ENCODE measurements at regions not wholly inside any gene's neighbourhood (a gene's known extent, or its start where the extent isn't known, plus 50 kb on each side); places are given as distances from the start of the nearest gene placed in this dataset.

DNA sequence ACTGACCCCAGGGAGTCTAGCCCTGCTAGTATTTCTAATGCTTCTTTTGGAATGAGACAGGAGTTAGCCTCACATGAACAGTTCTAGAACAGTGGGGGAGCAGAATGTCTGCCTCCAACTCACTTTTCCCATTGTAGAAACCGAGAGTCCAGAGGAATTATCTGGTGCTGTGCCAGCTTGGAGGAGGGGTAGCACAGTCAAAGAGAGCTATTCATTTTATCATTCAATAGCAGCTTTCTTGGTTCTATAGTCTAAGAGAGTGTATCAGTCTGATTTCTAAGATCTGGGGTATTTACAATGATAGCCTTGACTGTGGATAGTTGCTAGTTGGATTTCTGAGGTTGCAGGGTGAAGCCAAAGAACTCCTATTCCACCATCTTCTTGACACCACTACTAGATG lies 448.2 kb downstream of the RFPL4B start:
- H3K9me3 Mint-ChIP-seq: peaks cover 5% of the 10 kb centered on the region; the same call in 1 of the 2 replicates
- peaks cover 11% of the 10 kb centered on the region for H3K4me1 Mint-ChIP-seq (ENCODE audit: low read depth)
- DNase-seq: no peak
- peaks cover 16% of the 10 kb centered on the region for H3K36me3 Mint-ChIP-seq (ENCODE audit: low read depth)
- H3K27ac Mint-ChIP-seq: no peak overlapping the region
- H3K27me3 Mint-ChIP-seq (ENCODE audit: insufficient read depth): no peaks in the 10 kb centered on the region
- no peak overlapping the region for H3K4me3 Mint-ChIP-seq
- TF ChIP-seq, protein P1, sequence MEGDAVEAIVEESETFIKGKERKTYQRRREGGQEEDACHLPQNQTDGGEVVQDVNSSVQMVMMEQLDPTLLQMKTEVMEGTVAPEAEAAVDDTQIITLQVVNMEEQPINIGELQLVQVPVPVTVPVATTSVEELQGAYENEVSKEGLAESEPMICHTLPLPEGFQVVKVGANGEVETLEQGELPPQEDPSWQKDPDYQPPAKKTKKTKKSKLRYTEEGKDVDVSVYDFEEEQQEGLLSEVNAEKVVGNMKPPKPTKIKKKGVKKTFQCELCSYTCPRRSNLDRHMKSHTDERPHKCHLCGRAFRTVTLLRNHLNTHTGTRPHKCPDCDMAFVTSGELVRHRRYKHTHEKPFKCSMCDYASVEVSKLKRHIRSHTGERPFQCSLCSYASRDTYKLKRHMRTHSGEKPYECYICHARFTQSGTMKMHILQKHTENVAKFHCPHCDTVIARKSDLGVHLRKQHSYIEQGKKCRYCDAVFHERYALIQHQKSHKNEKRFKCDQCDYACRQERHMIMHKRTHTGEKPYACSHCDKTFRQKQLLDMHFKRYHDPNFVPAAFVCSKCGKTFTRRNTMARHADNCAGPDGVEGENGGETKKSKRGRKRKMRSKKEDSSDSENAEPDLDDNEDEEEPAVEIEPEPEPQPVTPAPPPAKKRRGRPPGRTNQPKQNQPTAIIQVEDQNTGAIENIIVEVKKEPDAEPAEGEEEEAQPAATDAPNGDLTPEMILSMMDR (IDR thresholded peaks at IDR 0.05): no peak

DNA sequence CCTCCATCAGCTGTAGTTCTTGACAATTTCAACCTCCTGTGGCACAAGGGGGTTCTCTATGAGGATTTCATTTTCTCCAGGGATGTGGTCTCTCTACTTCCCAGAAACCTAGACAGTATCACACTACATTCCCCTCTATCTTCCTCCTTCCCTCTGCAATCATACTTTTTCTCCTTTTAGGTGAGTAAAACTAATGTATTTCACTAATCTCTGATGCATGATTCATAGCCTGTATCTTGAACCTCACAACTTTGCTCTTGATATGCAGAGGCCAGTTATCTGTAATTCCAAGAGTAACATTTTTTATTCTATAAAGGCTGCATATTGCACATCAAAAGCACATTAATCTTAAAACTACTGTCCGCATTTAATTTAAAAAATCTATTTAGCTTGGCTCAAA lies 449.6 kb downstream of the RFPL4B start:
- Mint-ChIP-seq H3K27me3 (ENCODE audit: insufficient read depth) (no peaks in the 10 kb centered on the region), H3K9me3 (peaks cover 5% of the 10 kb centered on the region; the same call in 1 of the 2 replicates), H3K4me3 (no peak overlapping the region), H3K27ac (no peak overlapping the region), H3K4me1 (ENCODE audit: low read depth) (peaks cover 25% of the 10 kb centered on the region), H3K36me3 (ENCODE audit: low read depth) (peaks cover 16% of the 10 kb centered on the region)
- TF ChIP-seq, protein P1 (IDR thresholded peaks at IDR 0.05): no peak
- no peak for DNase-seq

DNA sequence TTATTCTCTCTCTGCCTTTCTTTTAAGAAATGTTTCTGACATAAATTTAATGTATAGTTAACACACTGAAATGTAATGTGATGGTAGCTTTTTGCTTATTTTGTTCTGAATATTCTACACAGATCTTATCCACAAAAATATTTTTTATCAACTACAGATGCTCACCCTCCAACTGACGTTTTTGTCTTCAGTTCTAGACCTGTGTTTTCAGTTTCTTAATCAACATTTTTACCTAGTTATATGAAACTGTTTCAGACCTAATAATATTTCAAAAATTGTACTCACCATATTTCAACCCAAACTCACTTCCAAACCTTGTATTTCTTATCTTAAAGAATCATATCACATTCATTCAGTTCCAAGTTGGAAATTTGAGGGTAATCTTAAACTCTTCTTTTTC lies 452.8 kb downstream of the RFPL4B start:
- Mint-ChIP-seq H3K4me1 (ENCODE audit: low read depth) (peaks cover 48% of the 10 kb centered on the region), H3K36me3 (ENCODE audit: low read depth) (peaks cover 9% of the 10 kb centered on the region), H3K9me3 (no peaks in the 10 kb centered on the region), H3K4me3 (no peak overlapping the region), H3K27me3 (ENCODE audit: insufficient read depth) (no peaks in the 10 kb centered on the region), H3K27ac (0 out of 2 replicates have a peak overlapping the region, but pooled peaks have one; percentile 3)
- TF ChIP-seq, protein P1 (IDR thresholded peaks at IDR 0.05): no peak
- no peak for DNase-seq

DNA sequence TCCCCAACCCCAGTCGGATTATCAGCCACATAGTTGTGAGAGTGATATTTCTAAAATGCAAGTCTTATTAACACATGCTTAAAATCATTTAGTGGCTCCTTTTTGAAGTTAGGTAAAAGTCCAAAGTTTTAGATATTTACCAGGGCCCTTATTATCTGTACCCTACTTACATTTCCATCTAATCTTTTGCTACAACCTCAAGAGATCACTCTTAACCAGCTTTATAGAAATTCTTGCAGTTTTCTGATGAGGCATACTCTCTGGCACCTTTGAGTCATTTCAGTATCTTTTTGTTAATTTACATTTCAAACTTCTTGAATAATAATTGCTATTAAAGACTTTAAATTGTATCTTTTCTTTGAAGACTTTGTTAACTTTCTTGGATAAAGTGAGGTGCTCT lies 453.3 kb downstream of the RFPL4B start:
- Mint-ChIP-seq H3K4me3 (no peak overlapping the region), H3K4me1 (ENCODE audit: low read depth) (peaks cover 53% of the 10 kb centered on the region), H3K27me3 (ENCODE audit: insufficient read depth) (no peaks in the 10 kb centered on the region), H3K36me3 (ENCODE audit: low read depth) (peaks cover 9% of the 10 kb centered on the region), H3K27ac (peak overlapping the region; percentile 37; the same call in 1 of the 2 replicates), H3K9me3 (no peaks in the 10 kb centered on the region)
- DNase-seq: no peak
- TF ChIP-seq, protein P1 (IDR thresholded peaks at IDR 0.05): no peak

DNA sequence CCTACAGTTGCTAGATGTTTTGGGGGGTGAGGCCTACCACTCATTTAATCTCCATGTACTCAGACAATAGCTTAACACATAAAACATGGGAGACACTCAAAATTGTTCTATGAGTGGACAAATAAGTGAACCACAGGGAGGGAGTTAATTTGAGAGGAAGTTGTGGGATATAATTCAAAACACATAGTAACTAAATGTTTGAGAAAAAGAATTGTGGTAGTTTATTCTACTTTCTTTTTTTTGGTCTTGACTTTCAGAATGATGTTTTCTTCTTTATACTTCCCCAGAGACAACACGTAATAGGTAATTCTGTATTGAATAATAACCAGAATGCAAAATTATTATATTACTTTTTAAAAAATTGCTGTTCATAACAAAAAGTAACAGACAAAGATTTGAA lies 453.8 kb downstream of the RFPL4B start:
- Mint-ChIP-seq H3K27ac (peak overlapping the region; percentile 37), H3K36me3 (ENCODE audit: low read depth) (peaks cover 9% of the 10 kb centered on the region), H3K4me1 (ENCODE audit: low read depth) (peaks cover 58% of the 10 kb centered on the region), H3K4me3 (no peak overlapping the region), H3K9me3 (no peaks in the 10 kb centered on the region), H3K27me3 (ENCODE audit: insufficient read depth) (no peaks in the 10 kb centered on the region)
- no peak for DNase-seq
- TF ChIP-seq, protein P1 (IDR thresholded peaks at IDR 0.05): no peak

Measured in HFFc6 (cell line).